Stimulated activated CD4-positive, alpha-beta T cell treated with anti-CD3 and anti-CD28 coated beads, TNF-alpha, amount 100 ng/mL, for 1 hour (primary cell): ENCODE measurements at regions not wholly inside any gene's neighbourhood (a gene's known extent, or its start where the extent isn't known, plus 50 kb on each side); places are given as distances from the start of the nearest gene placed in this dataset.
"Not testable (repeated sequence)": the region's sequence is repeated elsewhere in the genome, so short reads cannot be mapped to it uniquely, and the experiment has no call there.

Experiments used
- DNase-seq, 3 donors: peaks; one replicate each; pipeline ENCODE4 v3.0.0-alpha.2; 2020; ENCODE audit warnings: low read depth in 3 of 3, low spot score in 1 of 3

DNA sequence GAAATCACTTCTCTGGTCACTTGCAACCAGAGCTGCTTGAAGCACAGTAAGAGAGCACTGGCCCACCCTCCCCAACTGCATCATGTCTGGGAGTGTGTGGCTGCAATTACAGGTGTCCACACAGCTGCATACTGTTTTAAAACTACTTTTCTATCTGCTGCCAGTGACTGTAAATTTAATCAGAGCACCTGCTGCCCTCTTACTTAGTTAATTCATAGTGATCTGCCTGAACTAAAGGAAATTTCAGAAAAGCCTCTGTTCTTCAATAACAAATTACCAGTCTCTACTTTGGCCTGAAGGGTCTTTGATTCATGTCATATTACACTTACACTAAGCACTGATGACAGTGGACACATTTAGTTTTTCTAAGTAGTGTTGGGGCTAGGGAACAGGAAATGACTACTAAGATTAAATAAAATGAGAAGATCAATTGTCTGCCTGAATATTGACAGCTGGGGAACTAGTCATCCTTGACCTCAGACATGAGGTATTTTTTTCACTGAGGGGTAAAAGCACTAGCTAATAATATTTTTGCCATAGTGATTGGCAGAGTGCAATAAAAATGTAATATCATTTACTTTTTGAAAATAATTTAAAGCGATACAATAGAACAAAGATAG is 788.9 kb upstream of the GRAMD2B start:
- DNase-seq: no peak

DNA sequence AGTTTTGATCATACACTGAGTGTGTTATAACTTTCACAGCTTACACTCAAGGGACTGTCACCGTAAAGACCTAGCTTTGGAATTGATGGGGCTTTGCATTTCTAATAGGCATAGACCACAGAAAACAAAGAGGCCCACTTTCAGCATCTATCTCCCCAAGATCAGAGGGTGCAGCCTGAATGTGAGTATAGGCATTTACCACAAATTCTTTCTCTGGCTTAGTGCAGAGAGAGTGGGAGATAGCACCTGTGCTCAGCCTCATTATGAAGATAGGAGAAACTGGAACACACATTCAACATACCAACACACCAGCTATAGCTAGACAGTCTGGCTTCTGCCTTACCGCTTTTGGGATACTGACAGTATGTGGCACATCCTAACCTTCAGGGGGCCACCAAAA is 783.4 kb upstream of the GRAMD2B start:
- DNase-seq: no peak

DNA sequence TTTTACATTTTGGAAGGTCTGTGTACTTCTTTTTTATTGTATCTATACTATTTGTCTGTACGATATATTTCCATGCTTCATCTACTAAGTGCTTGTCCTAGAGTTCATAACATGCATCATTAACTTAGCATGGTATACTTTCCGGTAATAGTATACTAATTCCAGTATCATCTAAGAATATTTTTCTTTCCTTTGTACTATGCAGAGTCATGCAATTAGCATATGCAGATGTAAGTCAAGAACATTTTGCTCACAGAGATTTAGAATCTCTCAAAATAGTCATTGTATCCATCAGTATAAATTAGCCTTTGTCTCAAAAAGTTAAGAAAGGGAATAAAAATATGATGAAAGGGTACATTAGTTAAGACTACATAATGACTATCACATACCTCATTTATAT is 770.4 kb upstream of the GRAMD2B start:
- DNase-seq: no peak

GRCh38 chr5:125654392-125654791 is 768.8 kb upstream of the GRAMD2B start:
- DNase-seq: no peak

- DNase-seq: no peak
These were observed 768.1 kb upstream of the GRAMD2B start for GRCh38 chr5:125655156-125655555.

GRCh38 chr5:125657936-125658335 is 765.3 kb upstream of the GRAMD2B start:
- DNase-seq: no peak

DNA sequence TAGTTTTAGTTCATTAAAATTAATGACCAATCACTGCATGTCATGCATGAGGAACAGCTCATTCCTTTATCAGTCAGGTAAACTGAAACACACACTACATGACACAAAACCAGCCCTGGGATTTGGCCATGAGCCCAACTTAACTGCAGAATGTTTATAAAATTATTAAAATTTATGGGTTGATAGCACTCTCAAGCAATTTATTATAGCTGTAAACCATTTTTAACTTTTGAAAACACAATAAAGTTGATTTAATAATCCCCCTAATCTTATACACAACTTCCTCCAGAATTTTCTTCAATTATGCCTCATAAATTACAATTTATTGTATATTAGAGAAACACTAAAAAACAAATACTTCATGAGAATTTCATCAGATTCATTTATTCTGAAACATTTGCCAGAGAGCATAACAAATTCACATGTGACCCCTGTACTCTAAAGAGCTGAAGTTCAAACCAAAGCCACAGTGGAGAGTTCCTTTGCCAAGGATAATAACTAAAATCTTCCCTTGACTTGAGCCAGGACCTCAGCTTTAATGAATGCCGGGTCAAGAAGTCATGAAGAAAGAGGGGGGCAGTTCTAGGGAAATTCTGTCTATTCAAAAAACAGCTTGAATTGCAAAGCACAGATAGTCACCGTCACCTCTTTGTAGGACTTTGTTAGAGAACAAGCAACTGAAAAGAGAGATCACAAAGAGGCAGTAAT is 763.7 kb upstream of the GRAMD2B start:
- DNase-seq: no peak

GRCh38 chr5:125660231-125660895 is 762.8 kb upstream of the GRAMD2B start:
- DNase-seq: no peak

DNA sequence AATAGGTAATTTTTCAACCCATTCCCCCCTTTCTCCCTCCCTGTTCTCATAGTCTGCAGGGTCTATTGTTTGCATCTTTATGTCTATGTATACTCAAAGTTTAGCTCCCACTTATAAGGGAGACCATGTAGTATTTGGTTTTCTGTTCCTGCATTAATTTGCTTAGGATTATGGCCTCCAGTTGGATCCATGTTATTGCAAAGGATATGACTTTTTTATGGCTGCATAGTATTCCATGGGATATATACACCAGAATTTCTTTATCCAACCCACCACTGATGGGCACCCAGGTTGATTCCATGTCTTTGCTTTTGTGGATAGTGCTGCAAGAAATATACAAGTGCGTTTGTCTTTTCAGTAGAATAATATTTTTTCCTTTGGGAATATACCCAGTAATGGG is 761.6 kb upstream of the GRAMD2B start:
- DNase-seq: no peak

DNA sequence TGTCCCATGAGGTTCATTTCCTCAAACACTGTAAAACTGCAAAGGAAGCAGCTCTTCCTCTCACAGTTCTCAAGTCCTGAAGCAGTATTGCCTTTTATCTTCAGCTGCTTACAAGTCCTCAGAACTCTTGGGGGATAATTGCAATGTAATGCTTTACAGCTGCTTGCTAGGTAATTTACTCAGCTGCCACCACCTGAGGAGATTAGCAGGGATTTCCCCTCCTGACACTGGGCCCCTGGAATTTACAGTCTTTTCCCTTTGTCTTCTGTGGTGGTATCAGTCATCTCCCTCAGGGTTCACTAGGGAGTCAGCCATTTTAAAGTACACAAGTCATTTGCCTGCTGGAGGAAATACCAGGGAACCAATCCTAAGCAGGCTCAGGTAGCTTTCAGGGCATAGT is 754.3 kb upstream of the GRAMD2B start:
- no peak for DNase-seq

DNA sequence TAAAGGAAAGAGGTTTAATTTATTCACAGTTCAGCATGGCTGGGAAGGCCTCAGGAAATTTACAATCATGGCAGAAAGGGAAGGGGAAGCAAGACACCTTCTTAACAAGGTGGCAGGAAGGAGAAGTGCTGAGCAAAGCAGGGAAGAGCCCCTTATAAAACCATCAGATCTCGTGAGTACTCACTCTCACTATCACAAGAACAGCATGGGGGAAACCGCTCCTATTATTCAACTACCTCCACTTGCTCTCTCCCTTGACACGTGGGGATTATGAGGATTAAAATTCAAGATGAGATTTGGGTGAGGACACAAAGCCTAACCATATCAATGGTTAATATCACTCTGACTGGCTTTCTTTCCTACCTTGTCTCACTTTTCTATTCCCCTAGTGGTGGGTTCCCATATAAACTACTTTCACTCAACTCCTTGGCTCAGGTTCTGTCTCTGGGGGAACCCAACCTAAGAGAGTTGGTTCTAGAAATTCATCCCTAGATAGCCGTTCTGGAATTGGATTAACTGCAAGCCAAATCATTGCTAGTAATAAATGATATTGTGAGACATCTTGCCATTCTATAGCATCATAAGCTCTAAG is 749.8 kb upstream of the GRAMD2B start:
- no peak for DNase-seq

DNA sequence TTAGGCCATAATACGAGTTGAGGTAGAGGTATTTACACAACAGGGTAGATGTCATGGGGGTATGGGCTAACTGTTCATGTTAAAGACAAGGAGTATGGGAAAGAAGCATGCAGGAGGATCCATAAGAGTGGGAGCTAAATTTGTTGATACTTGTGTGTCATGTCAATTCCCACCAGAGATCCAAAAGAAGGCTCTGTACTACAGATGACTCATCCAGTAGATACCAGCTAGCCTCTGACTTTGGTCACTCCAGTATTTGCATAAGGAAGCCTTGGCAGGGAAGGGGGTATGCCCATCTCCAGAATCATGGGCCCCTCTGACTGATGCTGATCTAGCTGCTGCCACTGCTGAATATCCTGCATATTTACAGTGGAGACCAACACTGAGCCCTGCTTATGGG is 743.7 kb upstream of the GRAMD2B start:
- no peak for DNase-seq

GRCh38 chr5:125683669-125684068 is 739.5 kb upstream of the GRAMD2B start:
- DNase-seq: no peak

- DNase-seq: no peak
These were observed 737.4 kb upstream of the GRAMD2B start for GRCh38 chr5:125685771-125686170.

DNA sequence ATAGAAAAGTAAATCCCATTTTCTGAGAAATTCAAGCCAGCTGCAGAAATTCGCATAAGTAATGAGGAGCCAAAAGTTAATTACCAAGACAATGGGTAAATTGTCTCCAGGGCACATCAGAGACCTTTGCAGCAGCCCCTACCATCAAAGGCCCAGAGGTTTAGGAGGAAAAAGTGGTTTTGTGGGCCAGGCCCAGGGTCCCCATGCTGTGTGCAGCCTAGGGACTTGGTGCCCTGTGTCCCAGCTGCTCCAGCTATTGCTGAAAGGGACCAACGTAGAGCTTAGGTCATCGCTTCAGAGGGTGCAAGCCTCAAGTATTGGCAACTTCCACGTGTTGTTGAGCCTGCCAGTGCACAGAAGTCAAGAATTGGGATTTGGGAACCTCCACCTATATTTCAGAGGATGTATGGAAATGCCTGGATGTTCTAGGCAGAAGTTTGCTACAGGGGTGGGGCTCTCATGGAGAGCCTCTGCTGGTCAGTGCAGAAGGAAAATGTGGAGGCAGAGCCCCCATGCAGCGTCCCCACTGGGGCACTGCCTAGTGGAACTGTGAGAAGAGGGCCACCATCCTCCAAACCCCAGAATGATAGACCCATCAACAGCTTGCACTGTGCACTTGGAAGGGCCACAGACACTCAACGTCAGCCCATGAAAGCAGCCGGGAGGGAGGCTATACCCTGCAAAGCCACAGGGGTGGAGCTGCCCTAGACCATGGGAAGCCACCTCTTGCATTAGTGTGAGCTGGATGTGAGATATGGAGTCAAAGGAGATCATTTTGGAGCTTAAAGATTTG is 731.3 kb upstream of the GRAMD2B start:
- DNase-seq: not testable (repeated sequence)

GRCh38 chr5:125695996-125696655 is 727.1 kb upstream of the GRAMD2B start:
- no peak for DNase-seq

- no peak for DNase-seq
These were observed 726.4 kb upstream of the GRAMD2B start for GRCh38 chr5:125696762-125697161.

- no peak for DNase-seq
These were observed 724.8 kb upstream of the GRAMD2B start for GRCh38 chr5:125698420-125698819.

DNA sequence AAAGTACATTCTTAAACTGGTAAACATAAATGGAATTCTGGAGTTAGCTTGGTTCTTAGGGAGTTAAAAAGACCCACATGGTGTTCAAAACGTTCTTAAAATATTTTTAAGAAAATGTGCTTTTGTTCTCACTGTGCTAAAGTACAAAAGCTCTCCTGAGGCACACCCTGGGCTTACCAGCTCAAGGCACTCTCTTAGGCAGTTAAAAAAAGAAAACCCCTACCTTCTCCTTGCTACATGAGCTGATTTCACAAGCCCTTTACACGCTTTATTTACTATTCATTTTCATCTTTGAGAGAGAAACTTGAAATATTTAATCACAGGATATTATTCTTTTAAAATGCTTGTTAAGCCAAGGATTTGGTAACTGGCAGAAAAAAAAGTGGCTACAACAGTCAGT is 723.3 kb upstream of the GRAMD2B start:
- DNase-seq: no peak

GRCh38 chr5:125700380-125700861 is 722.8 kb upstream of the GRAMD2B start:
- DNase-seq: no peak

DNA sequence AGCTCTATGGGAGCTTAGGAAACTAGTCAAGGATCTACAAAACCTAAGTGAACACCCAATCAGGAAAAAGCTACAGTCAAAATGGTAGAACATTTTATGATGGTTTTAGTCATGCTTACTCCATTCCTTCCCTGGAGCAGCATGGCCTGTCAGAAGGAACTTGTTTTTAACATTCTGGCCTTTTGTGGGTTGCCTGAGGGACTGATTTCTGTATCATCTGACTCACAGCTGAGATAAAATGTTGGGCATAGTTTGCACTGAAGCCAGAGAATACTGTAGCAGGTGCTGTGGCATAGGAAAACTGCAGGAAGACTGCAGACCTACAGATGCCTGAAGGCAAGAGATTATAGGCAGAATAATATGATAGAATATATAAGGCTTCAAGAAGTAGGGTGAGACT is 719.6 kb upstream of the GRAMD2B start:
- DNase-seq: no peak
